Amniotic epithelial cell (primary cell): ENCODE measurements at regions not wholly inside any gene's neighbourhood (a gene's known extent, or its start where the extent isn't known, plus 50 kb on each side); places are given as distances from the start of the nearest gene placed in this dataset.

Experiments used
- DNase-seq: peaks from one replicate; pipeline ENCODE4 v3.0.0-alpha.2; 2010; ENCODE audit warnings: low read depth

GRCh38 chr10:3624367-3624766 is 160.6 kb downstream of the KLF6 start:
- peak; percentile 80 for DNase-seq

GRCh38 chr10:3623746-3624145 is 161.3 kb downstream of the KLF6 start:
- peak; percentile 92 for DNase-seq

GRCh38 chr10:3622845-3623621 is 162.0 kb downstream of the KLF6 start:
- peak; percentile 57 for DNase-seq

GRCh38 chr10:3622427-3622826 is 162.6 kb downstream of the KLF6 start:
- no peak for DNase-seq

- DNase-seq = no peak
Observed at GRCh38 chr10:3620818-3621217, 164.2 kb downstream of the KLF6 start.

GRCh38 chr10:3619241-3619640 is 165.8 kb downstream of the KLF6 start:
- DNase-seq = no peak

- no peak for DNase-seq
Observed at GRCh38 chr10:3616880-3617279, 168.1 kb downstream of the KLF6 start.

- no peak for DNase-seq
Observed at GRCh38 chr10:3613318-3613717, 171.7 kb downstream of the KLF6 start.

GRCh38 chr10:3612183-3613001 is 172.6 kb downstream of the KLF6 start:
- no peak for DNase-seq

GRCh38 chr10:3606309-3606708 is 178.7 kb downstream of the KLF6 start:
- no peak for DNase-seq

GRCh38 chr10:3605882-3606281 is 179.1 kb downstream of the KLF6 start:
- DNase-seq = no peak

GRCh38 chr10:3595736-3596135 is 189.3 kb downstream of the KLF6 start:
- no peak for DNase-seq

GRCh38 chr10:3593611-3594010 is 191.4 kb downstream of the KLF6 start:
- DNase-seq = no peak

GRCh38 chr10:3592424-3592823 is 192.6 kb downstream of the KLF6 start:
- no peak for DNase-seq

- peak; percentile 21 for DNase-seq
Observed at GRCh38 chr10:3588816-3589215, 196.2 kb downstream of the KLF6 start.

GRCh38 chr10:3588346-3588745 is 196.7 kb downstream of the KLF6 start:
- no peak for DNase-seq

GRCh38 chr10:3584926-3585784 is 199.9 kb downstream of the KLF6 start:
- no peak for DNase-seq

GRCh38 chr10:3580565-3580964 is 204.4 kb downstream of the KLF6 start:
- DNase-seq = no peak

- DNase-seq = no peak
Observed at GRCh38 chr10:3579845-3580244, 205.2 kb downstream of the KLF6 start.

GRCh38 chr10:3578682-3579081 is 206.3 kb downstream of the KLF6 start:
- no peak for DNase-seq

GRCh38 chr10:3578159-3578558 is 206.8 kb downstream of the KLF6 start:
- DNase-seq = no peak

- DNase-seq = no peak
Observed at GRCh38 chr10:3574451-3574850, 210.6 kb downstream of the KLF6 start.
